HEK293 (cell line): ENCODE measurements at regions not wholly inside any gene's neighbourhood (a gene's known extent, or its start where the extent isn't known, plus 50 kb on each side); places are given as distances from the start of the nearest gene placed in this dataset.

Source experiments
- CTCF ChIA-PET: fragments of 350-600 bp; formaldehyde crosslinking; extraction: SDS; loops from one replicate; lab custom pipeline; 2021; ENCODE audit warnings: antibody characterized with exemption; lab: Yijun Ruan, JAX
- POLR2A ChIA-PET: fragments of 300-600 bp; formaldehyde crosslinking; extraction: SDS; loops from one replicate; lab custom pipeline; 2020; ENCODE audit warnings: antibody characterized with exemption, inconsistent platforms; lab: Yijun Ruan, JAX
- H3K27ac ChIP-seq: fragments of 200-500 bp; sonication (Bioruptor generic); 2 replicates; pipeline ENCODE4 v1.5.1; 2014; ENCODE audit warnings: low read depth, low read length, control low read depth, inconsistent platforms; ENCODE audit errors: extremely low read depth
- H3K36me3 ChIP-seq, 2 experiments: fragments of 200-500 bp in 1 of 2; sonication (Bioruptor generic) in 1 of 2; 1 replicate in 1 of 2; 2 replicates in 1 of 2; pipeline ENCODE4 v1.5.1; 2014 to 2017; ENCODE audit warnings: inconsistent platforms in 2 of 2, low read length in 2 of 2; ENCODE audit not compliant: control insufficient read depth in 2 of 2, insufficient read depth in 1 of 2
- H3K4me1 ChIP-seq: fragments of 200-500 bp; sonication (Bioruptor generic); 2 replicates; pipeline ENCODE4 v1.5.1; 2014; ENCODE audit warnings: mild to moderate bottlenecking, low read length, inconsistent platforms; ENCODE audit not compliant: control insufficient read depth, insufficient read depth
- H3K4me3 ChIP-seq: 2 replicates; pipeline ENCODE4 v1.5.1; 2011; ENCODE audit warnings: low read depth, mild to moderate bottlenecking, control low read depth, low read length, moderate library complexity
- H3K9me3 ChIP-seq: fragments of 200-500 bp; sonication (Bioruptor generic); 2 replicates; pipeline ENCODE4 v1.5.1; 2014; ENCODE audit warnings: low read depth, low read length, inconsistent platforms; ENCODE audit not compliant: control insufficient read depth, insufficient read depth
- BCL11A ChIP-seq: fragments of 450-650 bp; formaldehyde crosslinking; IDR thresholded peaks from 2 replicates; pipeline ENCODE4 v1.5.1; 2016; ENCODE audit warnings: low read depth, missing biosample characterization, missing genetic modification characterization
- EGR2 ChIP-seq: fragments of 450-650 bp; formaldehyde crosslinking; IDR thresholded peaks from 2 replicates; pipeline ENCODE4 v1.5.1; 2016; ENCODE audit warnings: low read depth, missing biosample characterization, missing genetic modification characterization
- GFI1B ChIP-seq: fragments of 450-650 bp; formaldehyde crosslinking; IDR thresholded peaks from 2 replicates; pipeline ENCODE4 v1.5.1; 2016; ENCODE audit warnings: missing biosample characterization, missing genetic modification characterization
- KLF10 ChIP-seq: fragments of 450-650 bp; IDR thresholded peaks from 2 replicates; pipeline ENCODE4 v1.5.1; 2018; ENCODE audit warnings: missing biosample characterization, mild to moderate bottlenecking, missing genetic modification characterization
- SCRT2 ChIP-seq: fragments of 450-650 bp; formaldehyde crosslinking; IDR thresholded peaks from 2 replicates; pipeline ENCODE4 v1.5.1; 2016; ENCODE audit warnings: missing biosample characterization, missing genetic modification characterization
- ZFHX2 ChIP-seq: fragments of 450-650 bp; formaldehyde crosslinking; conservative IDR thresholded peaks from 2 replicates; pipeline ENCODE4 v1.5.1; 2016; ENCODE audit warnings: missing biosample characterization, missing genetic modification characterization
- ZIC2 ChIP-seq: fragments of 450-650 bp; formaldehyde crosslinking; IDR thresholded peaks from 2 replicates; pipeline ENCODE4 v1.5.1; 2016; ENCODE audit warnings: missing biosample characterization, missing genetic modification characterization
- ZNF121 ChIP-seq: fragments of 450-650 bp; formaldehyde crosslinking; IDR thresholded peaks from 2 replicates; pipeline ENCODE4 v1.5.1; 2016; ENCODE audit warnings: missing biosample characterization, missing genetic modification characterization
- ZNF157 ChIP-seq: fragments of 450-650 bp; formaldehyde crosslinking; IDR thresholded peaks from 2 replicates; pipeline ENCODE4 v1.5.1; 2016; ENCODE audit warnings: missing biosample characterization, missing genetic modification characterization
- ZNF16 ChIP-seq: fragments of 450-650 bp; formaldehyde crosslinking; IDR thresholded peaks from 2 replicates; pipeline ENCODE4 v1.5.1; 2016; ENCODE audit warnings: low read depth, missing biosample characterization, missing genetic modification characterization
- ZNF621 ChIP-seq: fragments of 450-650 bp; formaldehyde crosslinking; IDR thresholded peaks from 2 replicates; pipeline ENCODE4 v1.5.1; 2017; ENCODE audit warnings: missing biosample characterization, missing genetic modification characterization
- ZNF626 ChIP-seq: fragments of 450-650 bp; sonication (Bioruptor Pico); formaldehyde crosslinking; IDR thresholded peaks from 2 replicates; pipeline ENCODE4 v1.5.1; 2018; ENCODE audit warnings: missing biosample characterization, missing genetic modification characterization, inconsistent platforms
- ZNF747 ChIP-seq: fragments of 450-650 bp; formaldehyde crosslinking; IDR thresholded peaks from 2 replicates; pipeline ENCODE4 v1.5.1; 2016; ENCODE audit warnings: missing biosample characterization, missing genetic modification characterization
- ZNF768 ChIP-seq: fragments of 450-650 bp; formaldehyde crosslinking; IDR thresholded peaks from 2 replicates; pipeline ENCODE4 v1.5.1; 2018; ENCODE audit warnings: missing biosample characterization, mild to moderate bottlenecking, missing genetic modification characterization
- TF ChIP-seq, protein P1 (sequence below): fragments of 450-650 bp; formaldehyde crosslinking; IDR thresholded peaks from 2 replicates; pipeline ENCODE4 v1.5.1; 2016; ENCODE audit warnings: missing biosample characterization, missing genetic modification characterization

DNA sequence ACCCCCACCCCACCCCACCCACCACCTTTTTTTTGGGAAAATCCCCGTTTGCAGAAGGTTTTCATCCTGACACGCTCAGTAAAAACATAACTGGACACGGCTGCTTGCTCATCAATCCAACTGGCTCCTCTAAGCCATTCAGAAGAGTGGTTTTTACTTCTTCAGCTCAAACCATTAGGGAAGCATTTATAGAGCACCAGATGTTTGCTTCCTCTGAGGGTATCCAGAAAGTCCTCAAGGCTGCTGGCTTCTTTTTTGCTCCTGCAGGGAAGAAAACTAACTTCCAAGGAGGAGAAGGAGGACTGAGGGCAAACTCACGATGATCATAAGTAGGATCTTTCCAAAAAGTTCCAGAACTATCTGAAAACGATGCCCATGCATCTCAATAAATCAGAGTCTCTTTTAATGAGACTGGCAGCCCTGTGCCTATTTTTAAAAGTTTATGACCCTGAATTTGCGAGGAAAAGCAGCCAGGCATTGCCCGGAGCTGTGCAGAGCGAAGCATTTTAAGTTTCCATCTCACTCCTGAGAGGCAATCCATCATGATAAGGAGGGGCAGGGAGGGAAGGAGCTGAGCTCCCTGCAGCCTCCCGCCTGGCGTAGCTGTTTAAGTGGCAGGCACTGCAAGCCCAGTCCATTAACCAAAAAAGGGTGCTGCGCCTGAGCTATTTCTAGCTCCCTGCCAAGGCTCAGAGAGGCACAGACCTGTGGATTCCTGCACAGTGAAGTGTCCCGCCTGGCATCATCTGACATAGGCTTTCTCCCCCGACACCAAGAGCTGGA, 146.3 kb upstream of the FOXF1 start (continued):
- TF ChIP-seq, protein P1, sequence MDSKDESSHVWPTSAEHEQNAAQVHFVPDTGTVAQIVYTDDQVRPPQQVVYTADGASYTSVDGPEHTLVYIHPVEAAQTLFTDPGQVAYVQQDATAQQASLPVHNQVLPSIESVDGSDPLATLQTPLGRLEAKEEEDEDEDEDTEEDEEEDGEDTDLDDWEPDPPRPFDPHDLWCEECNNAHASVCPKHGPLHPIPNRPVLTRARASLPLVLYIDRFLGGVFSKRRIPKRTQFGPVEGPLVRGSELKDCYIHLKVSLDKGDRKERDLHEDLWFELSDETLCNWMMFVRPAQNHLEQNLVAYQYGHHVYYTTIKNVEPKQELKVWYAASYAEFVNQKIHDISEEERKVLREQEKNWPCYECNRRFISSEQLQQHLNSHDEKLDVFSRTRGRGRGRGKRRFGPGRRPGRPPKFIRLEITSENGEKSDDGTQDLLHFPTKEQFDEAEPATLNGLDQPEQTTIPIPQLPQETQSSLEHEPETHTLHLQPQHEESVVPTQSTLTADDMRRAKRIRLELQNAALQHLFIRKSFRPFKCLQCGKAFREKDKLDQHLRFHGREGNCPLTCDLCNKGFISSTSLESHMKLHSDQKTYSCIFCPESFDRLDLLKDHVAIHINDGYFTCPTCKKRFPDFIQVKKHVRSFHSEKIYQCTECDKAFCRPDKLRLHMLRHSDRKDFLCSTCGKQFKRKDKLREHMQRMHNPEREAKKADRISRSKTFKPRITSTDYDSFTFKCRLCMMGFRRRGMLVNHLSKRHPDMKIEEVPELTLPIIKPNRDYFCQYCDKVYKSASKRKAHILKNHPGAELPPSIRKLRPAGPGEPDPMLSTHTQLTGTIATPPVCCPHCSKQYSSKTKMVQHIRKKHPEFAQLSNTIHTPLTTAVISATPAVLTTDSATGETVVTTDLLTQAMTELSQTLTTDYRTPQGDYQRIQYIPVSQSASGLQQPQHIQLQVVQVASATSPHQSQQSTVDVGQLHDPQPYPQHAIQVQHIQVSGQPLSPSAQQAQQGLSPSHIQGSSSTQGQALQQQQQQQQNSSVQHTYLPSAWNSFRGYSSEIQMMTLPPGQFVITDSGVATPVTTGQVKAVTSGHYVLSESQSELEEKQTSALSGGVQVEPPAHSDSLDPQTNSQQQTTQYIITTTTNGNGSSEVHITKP (tag by site-specific recombination) = peak; percentile 95
- TF ChIP-seq, all 188 proteins: peak for 38

DNA sequence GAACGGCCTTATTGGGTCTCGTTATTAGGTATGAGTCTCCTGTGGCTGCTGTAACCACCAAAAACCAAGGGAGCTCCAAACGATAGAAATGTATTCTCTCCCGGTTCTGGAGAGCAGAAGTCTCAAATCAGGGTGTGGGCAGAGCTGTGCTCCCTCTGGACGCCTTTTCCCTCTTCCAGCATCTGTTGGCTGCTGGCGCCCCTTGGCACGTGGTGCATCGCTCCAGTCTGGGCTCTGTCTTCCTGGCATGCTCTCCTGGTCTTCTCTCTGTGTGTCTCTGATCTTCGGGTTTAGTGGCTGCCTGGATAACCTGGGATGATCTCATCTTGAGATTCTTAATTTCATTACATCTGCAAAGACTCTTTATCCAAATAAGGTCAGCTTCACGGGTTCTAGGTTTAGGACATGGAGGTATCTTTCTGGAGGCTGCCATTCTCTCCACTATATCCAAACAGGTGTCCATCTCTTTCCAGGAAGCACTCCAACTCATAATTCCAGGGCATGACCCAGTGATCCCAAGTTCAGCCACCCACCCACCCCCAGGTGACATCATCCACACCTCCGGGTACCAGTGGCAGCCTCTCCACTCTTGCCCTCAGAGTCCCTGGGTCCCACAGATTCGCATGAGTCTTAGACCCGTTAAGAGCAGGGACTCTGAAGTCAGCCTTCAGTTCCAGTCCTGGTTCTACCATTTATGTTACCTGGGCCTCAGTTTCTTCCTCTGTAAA, 145.5 kb upstream of the FOXF1 start:
- POLR2A ChIA-PET = no interaction called here
- H3K9me3 ChIP-seq = no peaks in the 10 kb centered on the region
- H3K27ac ChIP-seq = no peak overlapping the region
- no peaks in the 10 kb centered on the region for H3K36me3 ChIP-seq
- H3K4me3 ChIP-seq = no peak overlapping the region
- TF ChIP-seq GFI1B (tag by site-specific recombination) (no peak), ZNF768 (no peak), ZNF621 (tag by site-specific recombination) (no peak), ZFHX2 (tag by site-specific recombination) (peak; percentile 55), EGR2 (tag by site-specific recombination) (peak; percentile 60; the same call in 1 of the 2 replicates), BCL11A (no peak), SCRT2 (no peak), ZNF157 (tag by site-specific recombination) (no peak), ZNF747 (no peak), KLF10 (no peak), ZNF626 (tag by site-specific recombination) (no peak), ZNF16 (tag by site-specific recombination) (no peak)
- TF ChIP-seq, all 188 proteins: peak for 2
- peaks cover 5% of the 10 kb centered on the region; the same call in 1 of the 2 replicates for H3K4me1 ChIP-seq
- CTCF ChIA-PET = interaction anchor here (1.2 to 2.1 kb wide), 2 partner anchors 112 to 153 kb away, joined by 3 to 8 read pairs; no protein-coding TSS in a partner anchor

DNA sequence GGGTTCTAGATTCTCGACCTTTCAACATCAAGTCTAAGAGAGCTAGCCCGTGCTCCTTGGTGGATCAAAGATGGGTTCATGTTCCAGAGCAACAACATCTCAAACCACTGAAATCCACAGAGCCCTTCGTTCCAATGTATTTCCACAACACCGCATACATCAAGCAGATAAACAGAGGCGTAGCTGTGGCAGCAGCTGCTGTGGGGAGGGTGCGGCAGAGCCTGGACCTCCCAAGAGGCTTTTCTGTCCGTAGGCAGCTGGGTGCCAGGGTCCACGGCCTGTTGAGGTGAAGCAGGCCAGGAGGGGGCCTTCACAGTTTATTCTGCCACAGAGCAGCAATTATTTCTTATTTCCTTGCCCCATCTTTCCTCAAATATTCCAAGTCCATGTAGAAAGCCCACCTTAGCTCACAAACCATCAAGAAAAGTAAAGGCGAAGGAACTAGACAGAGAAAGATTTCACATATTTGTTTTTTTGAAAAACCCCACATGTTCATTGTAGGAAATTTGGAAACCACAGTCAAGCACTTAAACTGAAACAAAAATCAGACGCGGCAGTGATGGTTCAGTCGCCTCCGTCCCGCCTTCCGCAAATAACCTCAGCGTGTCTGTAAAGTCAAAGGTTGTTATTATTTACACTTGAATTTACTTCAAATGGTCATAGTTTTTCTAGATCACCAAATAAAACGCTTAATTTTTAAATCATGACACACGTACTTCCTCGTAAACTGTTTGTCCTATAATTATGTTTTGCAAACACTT, 144.6 kb upstream of the FOXF1 start:
- Histone ChIP-seq H3K4me3 (no peak overlapping the region), H3K9me3 (no peaks in the 10 kb centered on the region), H3K27ac (no peak overlapping the region), H3K4me1 (peaks cover 5% of the 10 kb centered on the region; the same call in 1 of the 2 replicates), H3K36me3 (no peaks in the 10 kb centered on the region)
- ChIA-PET POLR2A (no interaction called here), CTCF (interaction anchor here (2.1 kb wide), 1 partner anchor 152 kb away, joined by 8 read pairs; no protein-coding TSS in a partner anchor)
- TF ChIP-seq ZNF121 (tag by site-specific recombination) = no peak
- 0 out of 2 replicates have a peak, but pooled peaks have one; percentile 30 for TF ChIP-seq ZIC2 (tag by site-specific recombination)
